H9 (cell line): ENCODE measurements at regions not wholly inside any gene's neighbourhood (a gene's known extent, or its start where the extent isn't known, plus 50 kb on each side); places are given as distances from the start of the nearest gene placed in this dataset.

Source experiments
- DNase-seq: peaks from one replicate; pipeline ENCODE4 v3.0.0-alpha.2; 2017
- H2AFZ ChIP-seq: one replicate; pipeline ENCODE4 v1.6.1; 2013; ENCODE audit warnings: mild to moderate bottlenecking, low read length, control low read depth, moderate library complexity
- H2AK5ac ChIP-seq: 2 replicates; pipeline ENCODE4 v1.6.1; 2013; ENCODE audit warnings: low read length, control low read depth, mixed read lengths; ENCODE audit not compliant: insufficient read length
- H2BK120ac ChIP-seq: one replicate; pipeline ENCODE4 v1.6.1; 2013; ENCODE audit warnings: low read depth, mild to moderate bottlenecking, low read length, control low read depth, inconsistent platforms; ENCODE audit not compliant: poor library complexity, severe bottlenecking
- H2BK12ac ChIP-seq: 2 replicates; pipeline ENCODE4 v1.6.1; 2013; ENCODE audit warnings: low read length, control low read depth, mixed read lengths, low read depth; ENCODE audit not compliant: insufficient read length
- H2BK15ac ChIP-seq: 2 replicates; pipeline ENCODE4 v1.6.1; 2013; ENCODE audit warnings: low read depth, low read length, control low read depth
- H2BK20ac ChIP-seq: one replicate; pipeline ENCODE4 v1.6.1; 2013; ENCODE audit warnings: low read depth, mild to moderate bottlenecking, low read length, control low read depth, inconsistent platforms; ENCODE audit not compliant: poor library complexity, severe bottlenecking
- H2BK5ac ChIP-seq: 2 replicates; pipeline ENCODE4 v1.6.1; 2013; ENCODE audit warnings: low read length, control low read depth, mixed read lengths; ENCODE audit not compliant: insufficient read length
- H3K14ac ChIP-seq: 2 replicates; pipeline ENCODE4 v1.6.1; 2013; ENCODE audit warnings: low read length, control low read depth; ENCODE audit not compliant: insufficient read depth
- H3K18ac ChIP-seq: 2 replicates; pipeline ENCODE4 v1.6.1; 2013; ENCODE audit warnings: low read depth, mild to moderate bottlenecking, mixed read lengths, low read length, control low read depth; ENCODE audit not compliant: insufficient read length
- H3K23ac ChIP-seq: 2 replicates; pipeline ENCODE4 v1.6.1; 2013; ENCODE audit warnings: low read length, control low read depth, mixed read lengths, low read depth; ENCODE audit not compliant: insufficient read length
- H3K23me2 ChIP-seq: 2 replicates; pipeline ENCODE4 v1.6.1; 2013; ENCODE audit warnings: low read depth, mild to moderate bottlenecking, mixed read lengths, low read length, control low read depth; ENCODE audit not compliant: insufficient read length, poor library complexity, severe bottlenecking
- H3K27ac ChIP-seq: 2 replicates; pipeline ENCODE4 v1.5.1; 2013; ENCODE audit warnings: low read length, control low read depth, mixed read lengths, low read depth; ENCODE audit not compliant: insufficient read length
- H3K27me3 ChIP-seq: 2 replicates; pipeline ENCODE4 v1.6.1; 2013; ENCODE audit warnings: low read length, control low read depth, inconsistent platforms; ENCODE audit not compliant: insufficient read depth
- H3K4ac ChIP-seq: 2 replicates; pipeline ENCODE4 v1.6.1; 2013; ENCODE audit warnings: low read depth, mild to moderate bottlenecking, control low read depth, inconsistent platforms, low read length, moderate library complexity
- H3K4me1 ChIP-seq: 2 replicates; pipeline ENCODE4 v1.6.1; 2013; ENCODE audit warnings: low read length, control low read depth, inconsistent platforms; ENCODE audit not compliant: insufficient read depth
- H3K4me2 ChIP-seq: 2 replicates; pipeline ENCODE4 v1.6.1; 2013; ENCODE audit warnings: low read length, control low read depth, mixed read lengths; ENCODE audit not compliant: insufficient read length, insufficient read depth
- H3K56ac ChIP-seq: 2 replicates; pipeline ENCODE4 v1.6.1; 2013; ENCODE audit warnings: low read depth, mild to moderate bottlenecking, mixed read lengths, low read length, control low read depth; ENCODE audit not compliant: insufficient read length
- H3K79me1 ChIP-seq: 2 replicates; pipeline ENCODE4 v1.6.1; 2013; ENCODE audit warnings: low read depth, mild to moderate bottlenecking, moderate library complexity, low read length, control low read depth, inconsistent platforms; ENCODE audit not compliant: insufficient read depth, poor library complexity, severe bottlenecking
- H3K79me2 ChIP-seq: 2 replicates; pipeline ENCODE4 v1.6.1; 2013; ENCODE audit warnings: low read length, control low read depth, inconsistent platforms; ENCODE audit not compliant: insufficient read depth
- H3K9ac ChIP-seq: 2 replicates; pipeline ENCODE4 v1.6.1; 2013; ENCODE audit warnings: low read length, control low read depth, mixed read lengths; ENCODE audit not compliant: insufficient read length; ENCODE audit errors: extremely low read depth
- H3K9me3 ChIP-seq: one replicate; pipeline ENCODE4 v1.6.1; 2013; ENCODE audit warnings: low read depth, low read length, inconsistent platforms; ENCODE audit not compliant: control insufficient read depth
- H3T11ph ChIP-seq: one replicate; pipeline ENCODE4 v1.6.1; 2013; ENCODE audit warnings: mild to moderate bottlenecking, low read length, control low read depth, inconsistent platforms
- H4K20me1 ChIP-seq: one replicate; pipeline ENCODE4 v1.6.1; 2013; ENCODE audit not compliant: control insufficient read depth, insufficient read length, insufficient read depth
- H4K5ac ChIP-seq: 2 replicates; pipeline ENCODE4 v1.6.1; 2013; ENCODE audit warnings: low read depth, mild to moderate bottlenecking, mixed read lengths, low read length, control low read depth; ENCODE audit not compliant: insufficient read length
- H4K8ac ChIP-seq: replicated peaks from 2 replicates; pipeline ENCODE4 v1.6.1; 2013; ENCODE audit warnings: low read length, control low read depth, mixed read lengths, low read depth; ENCODE audit not compliant: insufficient read length
- H4K91ac ChIP-seq: 2 replicates; pipeline ENCODE4 v1.6.1; 2013; ENCODE audit warnings: low read depth, mild to moderate bottlenecking, moderate library complexity, mixed read lengths, low read length, control low read depth; ENCODE audit not compliant: insufficient read length
- H3K27ac Mint-ChIP-seq, 3 experiments: 2 replicates in 2 of 3; 3 replicates in 1 of 3; pipeline ENCODE4 v1.8.0; 2020 to 2021; ENCODE audit warnings: mixed read lengths in 3 of 3, mild to moderate bottlenecking in 1 of 3, moderate library complexity in 1 of 3
- H3K27me3 Mint-ChIP-seq: 2 replicates; pipeline ENCODE4 v1.8.0; 2021; ENCODE audit warnings: low read depth, mild to moderate bottlenecking, moderate library complexity, mixed read lengths
- H3K36me3 Mint-ChIP-seq, 3 experiments: 2 replicates in 2 of 3; 3 replicates in 1 of 3; pipeline ENCODE4 v1.8.0; 2020 to 2021; ENCODE audit warnings: low read depth in 3 of 3, mixed read lengths in 3 of 3; ENCODE audit not compliant: insufficient read depth in 1 of 3
- H3K4me1 Mint-ChIP-seq, 2 experiments: 2 replicates each; pipeline ENCODE4 v1.8.0; 2020; ENCODE audit warnings: mixed read lengths in 2 of 2
- H3K4me3 Mint-ChIP-seq, 2 experiments: 2 replicates in 1 of 2; 3 replicates in 1 of 2; pipeline ENCODE4 v1.8.0; 2020 to 2021; ENCODE audit warnings: mild to moderate bottlenecking in 2 of 2, mixed read lengths in 2 of 2, moderate library complexity in 1 of 2
- H3K9me3 Mint-ChIP-seq, 2 experiments: 2 replicates in 1 of 2; 3 replicates in 1 of 2; pipeline ENCODE4 v1.8.0; 2020; ENCODE audit warnings: mild to moderate bottlenecking in 2 of 2, mixed read lengths in 2 of 2, moderate library complexity in 1 of 2
- CTCF ChIP-seq: fragments of 200-600 bp; sonication (generic); conservative IDR thresholded peaks from 3 replicates; pipeline ENCODE4 v1.8.0; 2021; ENCODE audit warnings: antibody characterized with exemption, mild to moderate bottlenecking
- WGBS: extraction: QIAGEN DNeasy Blood & Tissue Kit; methylation state at CpG from one replicate; pipeline ENCODE4 v1.1.7; 2013; ENCODE audit warnings: missing lambda C conversion rate, low lambda C conversion rate, mixed read lengths; ENCODE audit not compliant: insufficient read length; ENCODE audit errors: extremely low coverage; 5-methylcytosine and 5-hydroxymethylcytosine counted together

GRCh38 chr3:86830566-86830965, 160.4 kb downstream of the VGLL3 start:
- H4K91ac ChIP-seq, result no peak overlapping the region
- H2BK12ac ChIP-seq, result no peak overlapping the region
- no peaks in the 10 kb centered on the region for H3K79me2 ChIP-seq
- H3K4me1 ChIP-seq, result peaks cover 2% of the 10 kb centered on the region; the same call in 1 of the 2 replicates
- H2AK5ac ChIP-seq, result no peak overlapping the region
- no peaks in the 10 kb centered on the region for H3K27me3 ChIP-seq
- H3K4me3 Mint-ChIP-seq, result no peak overlapping the region
- no peak overlapping the region for H4K5ac ChIP-seq
- peaks cover 18% of the 10 kb centered on the region in 2 experiments for H3K4me1 Mint-ChIP-seq
- no peaks in the 10 kb centered on the region for H3K9me3 ChIP-seq
- peaks cover 0 to 6% (median 0%) of the 10 kb centered on the region in 3 experiments; a peak in 2 of 7 replicates for H3K36me3 Mint-ChIP-seq
- no peak overlapping the region for H3K23ac ChIP-seq
- H3K4me2 ChIP-seq, result no peak overlapping the region
- no peaks in the 10 kb centered on the region for H3K27me3 Mint-ChIP-seq
- DNase-seq, result no peak
- H2BK120ac ChIP-seq, result no peak overlapping the region
- no peak overlapping the region for H2BK5ac ChIP-seq
- H3K56ac ChIP-seq, result no peak overlapping the region
- no peak overlapping the region for H3K4ac ChIP-seq
- no peak overlapping the region for H4K8ac ChIP-seq
- no peaks in the 10 kb centered on the region for H3K79me1 ChIP-seq
- no CpG with 5 or more reads among the region's 1 CpG for whole genome bisulfite sequencing
- no peak overlapping the region for H3K14ac ChIP-seq
- no peak overlapping the region for H2AFZ ChIP-seq
- no peaks in the 10 kb centered on the region for H4K20me1 ChIP-seq
- no peak overlapping the region for H3K27ac Mint-ChIP-seq
- no peaks in the 10 kb centered on the region for H3K23me2 ChIP-seq
- no peak overlapping the region for H3K27ac ChIP-seq
- TF ChIP-seq CTCF, result no peak
- no peak overlapping the region for H3T11ph ChIP-seq
- H3K18ac ChIP-seq, result no peak overlapping the region
- no peak overlapping the region for H2BK15ac ChIP-seq
- no peak overlapping the region for H3K9ac ChIP-seq
- no peak overlapping the region for H2BK20ac ChIP-seq
- no peaks in the 10 kb centered on the region for H3K9me3 Mint-ChIP-seq
